HG02759 (cell line): ENCODE measurements at regions not wholly inside any gene's neighbourhood (a gene's known extent, or its start where the extent isn't known, plus 50 kb on each side); places are given as distances from the start of the nearest gene placed in this dataset.
"Not testable (repeated sequence)": the region's sequence is repeated elsewhere in the genome, so short reads cannot be mapped to it uniquely, and the experiment has no call there.

Experiments
- ATAC-seq: cut with Tn5 transposase; IDR thresholded peaks from one replicate; pipeline ENCODE4 v1.9.1; 2021; ENCODE audit warnings: mild to moderate bottlenecking, moderate library complexity; ENCODE audit not compliant: unreplicated experiment

- no peak for ATAC-seq
Observed at GRCh38 chr11:90525962-90526361, 303.1 kb upstream of the CHORDC1 start.

- no peak for ATAC-seq
Observed at GRCh38 chr11:90512846-90513245, 290.0 kb upstream of the CHORDC1 start.

GRCh38 chr11:90510839-90511238, 288.0 kb upstream of the CHORDC1 start:
- ATAC-seq: no peak

DNA sequence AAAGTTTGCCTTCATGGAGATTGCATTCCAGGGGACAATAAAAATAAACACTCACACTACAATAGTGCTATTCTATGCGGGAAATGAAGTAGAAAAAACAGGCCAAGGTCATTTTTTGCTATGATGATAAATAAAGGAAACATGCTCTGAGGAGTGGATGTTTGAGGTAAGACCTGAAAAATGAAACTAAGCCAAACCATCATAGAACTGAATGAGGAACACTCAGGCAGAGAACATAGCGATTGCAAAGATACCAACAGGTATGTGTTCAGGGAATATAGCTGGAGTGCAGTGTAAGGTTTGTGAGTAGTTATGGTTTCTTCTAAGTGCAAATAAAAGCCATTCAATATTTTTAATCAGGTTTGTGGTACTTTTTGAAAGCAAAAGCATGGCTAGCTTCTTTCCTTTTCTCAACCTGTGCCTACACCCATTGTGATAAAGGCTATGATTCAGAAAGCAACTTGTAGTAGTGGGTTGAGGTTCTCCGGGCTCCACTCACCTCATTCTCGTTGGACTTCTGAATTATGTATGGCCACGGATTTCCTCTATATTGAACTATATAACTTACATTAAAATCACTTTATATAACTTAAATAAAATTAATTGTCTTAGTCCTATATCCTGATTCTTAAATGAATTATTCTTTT, 278.2 kb upstream of the CHORDC1 start:
- ATAC-seq: no peak

DNA sequence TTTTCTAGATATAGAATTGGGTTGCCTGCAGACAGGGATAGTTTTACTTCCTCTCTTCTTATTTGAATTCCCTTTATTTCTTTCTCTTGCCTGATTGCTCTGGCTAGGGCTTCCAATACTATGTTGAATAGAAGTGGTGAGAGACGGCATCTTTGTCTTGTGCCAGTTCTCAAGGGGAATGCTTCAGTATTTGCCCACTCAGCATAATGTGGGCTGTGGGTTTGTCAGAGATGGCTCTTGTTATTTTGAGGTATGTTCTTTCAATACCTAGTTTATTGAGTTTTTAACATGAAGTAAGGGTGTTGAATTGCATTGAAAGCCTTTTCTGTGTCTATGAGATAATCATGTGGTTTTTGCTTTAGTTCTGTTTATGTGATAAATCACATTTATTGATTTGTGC, 273.9 kb upstream of the CHORDC1 start:
- no peak for ATAC-seq

GRCh38 chr11:90493379-90493778, 270.5 kb upstream of the CHORDC1 start:
- no peak for ATAC-seq

- no peak for ATAC-seq
Observed at GRCh38 chr11:90491466-90491865, 268.6 kb upstream of the CHORDC1 start.

- ATAC-seq: peak; percentile 80
Observed at GRCh38 chr11:90476442-90477007, 253.7 kb upstream of the CHORDC1 start.

DNA sequence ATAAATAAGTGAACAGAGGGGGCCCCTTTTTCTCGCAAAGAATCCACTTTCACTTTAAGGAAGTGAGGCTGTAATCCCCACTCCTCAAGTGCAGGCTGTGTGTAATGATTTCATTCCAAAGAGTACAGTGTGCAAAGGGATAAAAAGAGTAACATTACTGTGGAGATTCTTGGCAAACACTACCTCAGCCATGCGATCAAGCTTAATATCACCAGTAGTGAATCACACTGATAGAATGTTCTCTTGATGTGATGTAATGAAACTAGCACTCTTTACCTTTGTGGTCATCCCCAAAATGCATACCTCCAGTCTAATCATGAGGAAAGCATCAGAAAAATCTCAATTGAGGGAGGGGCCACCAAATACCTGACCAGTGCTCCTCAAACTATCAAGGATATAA, 246.1 kb upstream of the CHORDC1 start:
- ATAC-seq: no peak

GRCh38 chr11:90465553-90465952, 242.7 kb upstream of the CHORDC1 start:
- ATAC-seq: no peak

GRCh38 chr11:90455347-90455920, 232.6 kb upstream of the CHORDC1 start:
- ATAC-seq: not testable (repeated sequence)

- ATAC-seq: no peak
Observed at GRCh38 chr11:90453525-90453924, 230.7 kb upstream of the CHORDC1 start.

GRCh38 chr11:90449606-90450005, 226.8 kb upstream of the CHORDC1 start:
- no peak for ATAC-seq

GRCh38 chr11:90448256-90448655, 225.4 kb upstream of the CHORDC1 start:
- ATAC-seq: no peak

DNA sequence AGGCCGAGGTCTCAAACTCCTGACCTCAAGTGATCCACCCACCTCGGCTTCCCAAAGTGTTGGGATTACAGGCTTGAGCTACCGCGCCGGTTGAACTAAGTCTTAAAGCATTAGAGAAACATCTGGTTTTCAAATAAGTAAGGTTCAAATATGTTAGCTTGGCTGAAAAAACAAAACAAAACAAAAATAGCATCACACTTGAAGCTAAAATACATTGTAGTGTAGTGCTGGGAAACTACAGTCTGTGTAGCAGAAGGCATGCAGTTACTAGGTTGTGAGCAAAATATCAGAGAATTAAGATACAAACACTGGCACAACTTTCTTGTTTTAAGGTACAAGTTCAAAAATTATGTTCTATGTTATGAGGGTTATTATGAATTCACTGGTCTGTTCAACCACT, 224.8 kb upstream of the CHORDC1 start:
- ATAC-seq: no peak

GRCh38 chr11:90446207-90446606, 223.4 kb upstream of the CHORDC1 start:
- ATAC-seq: no peak

- ATAC-seq: no peak
Observed at GRCh38 chr11:90438069-90438468, 215.2 kb upstream of the CHORDC1 start.

GRCh38 chr11:90434858-90435257, 212.0 kb upstream of the CHORDC1 start:
- no peak for ATAC-seq

DNA sequence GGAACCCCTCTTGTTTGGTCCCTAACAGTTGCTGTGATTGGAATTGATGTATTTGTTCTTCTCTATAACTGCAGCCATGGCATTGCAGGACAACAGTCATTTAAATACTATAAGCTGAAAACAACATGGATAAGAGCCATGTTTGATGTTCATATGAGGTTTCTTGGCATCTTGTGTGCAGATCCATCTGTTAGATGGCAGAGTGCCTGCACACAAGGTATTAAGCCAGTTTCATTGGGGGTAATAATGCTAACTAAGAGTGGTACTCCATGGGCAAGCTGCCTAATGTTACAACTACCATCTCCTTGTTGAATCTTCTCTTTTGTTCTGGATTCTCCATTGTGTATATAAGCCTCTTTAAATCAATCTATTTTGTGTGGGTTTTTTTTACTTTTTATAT, 206.0 kb upstream of the CHORDC1 start:
- ATAC-seq: no peak

DNA sequence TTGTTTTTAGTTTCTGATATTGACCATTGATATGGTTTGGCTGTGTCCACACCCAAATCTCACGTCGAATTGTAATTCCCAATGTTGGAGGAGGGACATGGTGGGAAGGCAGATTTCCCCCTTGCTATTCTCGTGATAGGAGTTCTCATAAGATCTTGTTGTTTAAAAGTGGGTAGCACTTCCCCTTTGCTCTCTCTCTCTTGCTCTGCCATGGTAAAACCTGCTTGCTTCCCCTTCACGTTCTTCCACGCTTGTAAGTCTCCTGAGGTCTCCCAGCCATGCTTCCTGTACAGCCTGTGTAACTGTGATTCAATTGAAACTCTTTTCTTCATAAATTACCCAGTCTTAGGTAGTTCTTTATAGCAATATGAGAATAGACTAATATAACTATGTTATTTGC, 203.6 kb upstream of the CHORDC1 start:
- ATAC-seq: no peak

DNA sequence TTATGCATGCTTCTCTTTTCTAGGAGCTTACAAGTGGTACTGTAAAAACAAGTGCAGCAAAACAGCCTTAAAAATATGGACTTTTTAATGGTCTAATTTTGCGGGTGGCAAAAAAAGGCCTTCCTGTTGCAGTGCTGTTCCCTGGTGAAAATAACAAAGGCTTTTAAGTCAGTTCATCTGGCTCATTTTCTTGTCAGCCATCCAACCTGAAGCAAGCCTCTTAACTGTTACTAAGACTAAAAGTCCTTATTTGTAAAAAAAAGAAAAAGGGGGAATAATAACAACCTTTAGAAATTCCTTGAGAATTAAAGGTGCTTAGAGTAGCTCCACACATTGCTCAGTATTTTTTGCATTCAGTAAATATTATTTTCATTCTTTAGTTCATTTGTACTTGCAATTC, 200.5 kb upstream of the CHORDC1 start:
- no peak for ATAC-seq

GRCh38 chr11:90422787-90423186, 199.9 kb upstream of the CHORDC1 start:
- ATAC-seq: not testable (repeated sequence)

GRCh38 chr11:90414221-90414620, 191.4 kb upstream of the CHORDC1 start:
- ATAC-seq: no peak
